ENCODE measurements at regions not wholly inside any gene's neighbourhood (a gene's known extent, or its start where the extent isn't known, plus 50 kb on each side); places are given as distances from the start of the nearest gene placed in this dataset.

DNA sequence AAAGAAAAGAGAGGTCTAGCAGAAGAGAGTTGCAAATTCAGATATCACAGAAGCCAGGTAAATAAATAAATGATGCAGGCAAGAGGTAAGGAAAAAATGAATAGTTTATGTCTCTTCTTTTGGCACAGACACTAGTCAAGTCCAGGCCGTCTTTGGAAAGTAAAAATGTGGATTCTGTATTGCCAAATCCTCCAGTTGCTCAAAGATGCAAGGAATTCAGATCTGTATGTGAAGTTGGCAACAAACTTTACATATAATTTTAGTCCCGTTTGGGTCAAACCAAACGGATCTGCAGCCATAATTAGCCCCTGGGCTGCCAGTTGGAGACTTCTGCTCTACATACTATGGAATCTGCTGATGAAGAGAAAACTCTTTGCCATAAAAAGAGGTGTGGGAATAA, 200.5 kb upstream of the RND3 start:
- ChIA-PET CTCF (no interaction called here), POLR2A (no interaction called here)
- Histone ChIP-seq H3K9me3 (ENCODE audit: control insufficient read depth, insufficient read depth, low read depth, low read length) (no peaks in the 10 kb centered on the region), H3K36me3 (ENCODE audit: control insufficient read depth, insufficient read depth, low read length) (no peaks in the 10 kb centered on the region), H3K4me1 (ENCODE audit: control insufficient read depth, insufficient read depth, low read length) (no peaks in the 10 kb centered on the region), H3K27me3 (ENCODE audit: control insufficient read depth, insufficient read depth, low read length) (no peaks in the 10 kb centered on the region), H3K27ac (ENCODE audit: low read length) (no peak overlapping the region), H3K4me3 (ENCODE audit: low read depth in 2 of 2, low read length in 2 of 2) (no peak overlapping the region)
- ATAC-seq = no peak
- DNase-seq (ENCODE audit: low read depth, low spot score) = no peak
- TF ChIP-seq, protein P1, sequence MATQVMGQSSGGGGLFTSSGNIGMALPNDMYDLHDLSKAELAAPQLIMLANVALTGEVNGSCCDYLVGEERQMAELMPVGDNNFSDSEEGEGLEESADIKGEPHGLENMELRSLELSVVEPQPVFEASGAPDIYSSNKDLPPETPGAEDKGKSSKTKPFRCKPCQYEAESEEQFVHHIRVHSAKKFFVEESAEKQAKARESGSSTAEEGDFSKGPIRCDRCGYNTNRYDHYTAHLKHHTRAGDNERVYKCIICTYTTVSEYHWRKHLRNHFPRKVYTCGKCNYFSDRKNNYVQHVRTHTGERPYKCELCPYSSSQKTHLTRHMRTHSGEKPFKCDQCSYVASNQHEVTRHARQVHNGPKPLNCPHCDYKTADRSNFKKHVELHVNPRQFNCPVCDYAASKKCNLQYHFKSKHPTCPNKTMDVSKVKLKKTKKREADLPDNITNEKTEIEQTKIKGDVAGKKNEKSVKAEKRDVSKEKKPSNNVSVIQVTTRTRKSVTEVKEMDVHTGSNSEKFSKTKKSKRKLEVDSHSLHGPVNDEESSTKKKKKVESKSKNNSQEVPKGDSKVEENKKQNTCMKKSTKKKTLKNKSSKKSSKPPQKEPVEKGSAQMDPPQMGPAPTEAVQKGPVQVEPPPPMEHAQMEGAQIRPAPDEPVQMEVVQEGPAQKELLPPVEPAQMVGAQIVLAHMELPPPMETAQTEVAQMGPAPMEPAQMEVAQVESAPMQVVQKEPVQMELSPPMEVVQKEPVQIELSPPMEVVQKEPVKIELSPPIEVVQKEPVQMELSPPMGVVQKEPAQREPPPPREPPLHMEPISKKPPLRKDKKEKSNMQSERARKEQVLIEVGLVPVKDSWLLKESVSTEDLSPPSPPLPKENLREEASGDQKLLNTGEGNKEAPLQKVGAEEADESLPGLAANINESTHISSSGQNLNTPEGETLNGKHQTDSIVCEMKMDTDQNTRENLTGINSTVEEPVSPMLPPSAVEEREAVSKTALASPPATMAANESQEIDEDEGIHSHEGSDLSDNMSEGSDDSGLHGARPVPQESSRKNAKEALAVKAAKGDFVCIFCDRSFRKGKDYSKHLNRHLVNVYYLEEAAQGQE (IDR thresholded peaks at IDR 0.05; ENCODE audit: insufficient read depth in 1 of 2, low read depth in 2 of 2, low read length in 1 of 2) = no peak
- TF ChIP-seq SIN3A (IDR thresholded peaks at IDR 0.05; ENCODE audit: borderline replicate concordance, insufficient read depth, low read depth, low read length) = no peak
- TF ChIP-seq POLR2AphosphoS5 (IDR thresholded peaks at IDR 0.05; ENCODE audit: low read depth, low read length) = no peak
- no peak for TF ChIP-seq TCF7L2 (IDR thresholded peaks at IDR 0.05; ENCODE audit: low read depth, low read length)
- TF ChIP-seq, protein P2, sequence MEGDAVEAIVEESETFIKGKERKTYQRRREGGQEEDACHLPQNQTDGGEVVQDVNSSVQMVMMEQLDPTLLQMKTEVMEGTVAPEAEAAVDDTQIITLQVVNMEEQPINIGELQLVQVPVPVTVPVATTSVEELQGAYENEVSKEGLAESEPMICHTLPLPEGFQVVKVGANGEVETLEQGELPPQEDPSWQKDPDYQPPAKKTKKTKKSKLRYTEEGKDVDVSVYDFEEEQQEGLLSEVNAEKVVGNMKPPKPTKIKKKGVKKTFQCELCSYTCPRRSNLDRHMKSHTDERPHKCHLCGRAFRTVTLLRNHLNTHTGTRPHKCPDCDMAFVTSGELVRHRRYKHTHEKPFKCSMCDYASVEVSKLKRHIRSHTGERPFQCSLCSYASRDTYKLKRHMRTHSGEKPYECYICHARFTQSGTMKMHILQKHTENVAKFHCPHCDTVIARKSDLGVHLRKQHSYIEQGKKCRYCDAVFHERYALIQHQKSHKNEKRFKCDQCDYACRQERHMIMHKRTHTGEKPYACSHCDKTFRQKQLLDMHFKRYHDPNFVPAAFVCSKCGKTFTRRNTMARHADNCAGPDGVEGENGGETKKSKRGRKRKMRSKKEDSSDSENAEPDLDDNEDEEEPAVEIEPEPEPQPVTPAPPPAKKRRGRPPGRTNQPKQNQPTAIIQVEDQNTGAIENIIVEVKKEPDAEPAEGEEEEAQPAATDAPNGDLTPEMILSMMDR (IDR thresholded peaks at IDR 0.05) = no peak
- BruUV-seq (replicated peaks) = no TSS peak
- intact Hi-C loops (cut with micrococcal nuclease; ENCODE audit: unreplicated experiment) = no loop called here
- in situ Hi-C loops (cut with HindIII; ENCODE audit: low pct_unique_long_range_greater_than_20kb, low sequenced_read_pairs) = no loop called here

- no peak for DNase-seq (ENCODE audit: low read depth, low spot score)
- ATAC-seq = no peak
- H3K9me3 ChIP-seq (ENCODE audit: control insufficient read depth, insufficient read depth, low read depth, low read length) = no peaks in the 10 kb centered on the region
- CTCF ChIA-PET = no interaction called here
- no peaks in the 10 kb centered on the region for H3K27me3 ChIP-seq (ENCODE audit: control insufficient read depth, insufficient read depth, low read length)
- H3K4me3 ChIP-seq (ENCODE audit: low read depth in 2 of 2, low read length in 2 of 2) = no peak overlapping the region
- no peaks in the 10 kb centered on the region for H3K4me1 ChIP-seq (ENCODE audit: control insufficient read depth, insufficient read depth, low read length)
- BruUV-seq (replicated peaks) = no TSS peak
- H3K36me3 ChIP-seq (ENCODE audit: control insufficient read depth, insufficient read depth, low read length) = no peaks in the 10 kb centered on the region
- in situ Hi-C loops (cut with HindIII; ENCODE audit: low pct_unique_long_range_greater_than_20kb, low sequenced_read_pairs) = no loop called here
- intact Hi-C loops (cut with micrococcal nuclease; ENCODE audit: unreplicated experiment) = no loop called here
- POLR2A ChIA-PET = no interaction called here
- TF ChIP-seq POLR2AphosphoS5 (IDR thresholded peaks at IDR 0.05; ENCODE audit: low read depth, low read length) (no peak), TCF7L2 (IDR thresholded peaks at IDR 0.05; ENCODE audit: low read depth, low read length) (no peak), SIN3A (IDR thresholded peaks at IDR 0.05; ENCODE audit: borderline replicate concordance, insufficient read depth, low read depth, low read length) (no peak)
- TF ChIP-seq, protein P1 (IDR thresholded peaks at IDR 0.05; ENCODE audit: insufficient read depth in 1 of 2, low read depth in 2 of 2, low read length in 1 of 2) = no peak
- TF ChIP-seq, protein P2 (IDR thresholded peaks at IDR 0.05) = no peak
- H3K27ac ChIP-seq (ENCODE audit: low read length) = no peak overlapping the region
These were observed 198.9 kb upstream of the RND3 start for GRCh38 chr2:150686391-150686790.
